ENCODE measurements at regions not wholly inside any gene's neighbourhood (a gene's known extent, or its start where the extent isn't known, plus 50 kb on each side); places are given as distances from the start of the nearest gene placed in this dataset.
"Not testable (repeated sequence)": the region's sequence is repeated elsewhere in the genome, so short reads cannot be mapped to it uniquely, and the experiment has no call there.

DNA sequence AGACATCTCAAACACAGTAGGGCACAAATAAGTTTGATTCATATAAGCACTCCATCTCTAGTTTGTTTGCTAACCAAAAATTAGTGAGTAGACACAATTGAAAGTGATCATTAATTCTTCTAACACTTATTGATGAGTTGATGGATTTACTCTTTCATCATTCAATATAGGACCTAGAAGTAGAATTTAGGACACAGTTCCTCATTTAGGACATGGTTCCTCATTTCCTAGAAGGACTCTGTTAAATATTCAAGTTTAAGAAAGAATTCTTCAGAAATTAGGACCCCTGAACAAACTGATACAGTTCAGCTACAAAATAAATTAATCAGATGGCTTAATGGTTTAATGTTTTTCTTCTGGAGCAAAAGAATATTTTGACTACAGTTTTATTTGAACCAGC lies 143.5 kb upstream of the PRR16 start:
- TF ChIP-seq, protein P1, sequence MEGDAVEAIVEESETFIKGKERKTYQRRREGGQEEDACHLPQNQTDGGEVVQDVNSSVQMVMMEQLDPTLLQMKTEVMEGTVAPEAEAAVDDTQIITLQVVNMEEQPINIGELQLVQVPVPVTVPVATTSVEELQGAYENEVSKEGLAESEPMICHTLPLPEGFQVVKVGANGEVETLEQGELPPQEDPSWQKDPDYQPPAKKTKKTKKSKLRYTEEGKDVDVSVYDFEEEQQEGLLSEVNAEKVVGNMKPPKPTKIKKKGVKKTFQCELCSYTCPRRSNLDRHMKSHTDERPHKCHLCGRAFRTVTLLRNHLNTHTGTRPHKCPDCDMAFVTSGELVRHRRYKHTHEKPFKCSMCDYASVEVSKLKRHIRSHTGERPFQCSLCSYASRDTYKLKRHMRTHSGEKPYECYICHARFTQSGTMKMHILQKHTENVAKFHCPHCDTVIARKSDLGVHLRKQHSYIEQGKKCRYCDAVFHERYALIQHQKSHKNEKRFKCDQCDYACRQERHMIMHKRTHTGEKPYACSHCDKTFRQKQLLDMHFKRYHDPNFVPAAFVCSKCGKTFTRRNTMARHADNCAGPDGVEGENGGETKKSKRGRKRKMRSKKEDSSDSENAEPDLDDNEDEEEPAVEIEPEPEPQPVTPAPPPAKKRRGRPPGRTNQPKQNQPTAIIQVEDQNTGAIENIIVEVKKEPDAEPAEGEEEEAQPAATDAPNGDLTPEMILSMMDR (IDR thresholded peaks at IDR 0.05; ENCODE audit: borderline replicate concordance, control extremely low read depth, extremely low read depth, insufficient read depth, missing control alignments), result no peak

DNA sequence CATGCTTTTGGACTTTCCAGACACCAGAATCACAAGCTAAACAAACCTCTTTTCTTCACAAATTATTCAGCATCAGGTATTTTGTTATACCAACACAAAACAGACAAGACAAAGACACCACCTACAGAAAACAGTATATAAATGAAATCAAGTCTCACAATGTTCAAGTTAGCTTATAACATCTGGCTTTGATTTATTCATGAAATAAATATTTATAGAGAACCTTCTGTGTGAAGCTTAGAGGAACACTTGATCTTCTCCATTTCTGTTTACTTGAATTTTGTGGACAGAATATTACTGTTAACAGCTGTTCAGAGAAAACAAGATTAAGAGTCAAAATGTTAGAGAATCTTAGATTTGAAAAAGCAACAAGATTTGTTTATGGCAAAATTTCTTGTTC lies 137.4 kb upstream of the PRR16 start:
- TF ChIP-seq, protein P1 (IDR thresholded peaks at IDR 0.05; ENCODE audit: borderline replicate concordance, control extremely low read depth, extremely low read depth, insufficient read depth, missing control alignments), result no peak
- in situ Hi-C loops (cut with MboI; ENCODE audit: low sequenced_read_pairs, unreplicated experiment), result no loop called here
- no peak for DNase-seq (ENCODE audit: low spot score)

More for the DNA sequence above, 143.5 kb upstream of the PRR16 start:
- DNase-seq (ENCODE audit: low spot score), result no peak
- in situ Hi-C loops (cut with MboI; ENCODE audit: low sequenced_read_pairs, unreplicated experiment), result no loop called here

DNA sequence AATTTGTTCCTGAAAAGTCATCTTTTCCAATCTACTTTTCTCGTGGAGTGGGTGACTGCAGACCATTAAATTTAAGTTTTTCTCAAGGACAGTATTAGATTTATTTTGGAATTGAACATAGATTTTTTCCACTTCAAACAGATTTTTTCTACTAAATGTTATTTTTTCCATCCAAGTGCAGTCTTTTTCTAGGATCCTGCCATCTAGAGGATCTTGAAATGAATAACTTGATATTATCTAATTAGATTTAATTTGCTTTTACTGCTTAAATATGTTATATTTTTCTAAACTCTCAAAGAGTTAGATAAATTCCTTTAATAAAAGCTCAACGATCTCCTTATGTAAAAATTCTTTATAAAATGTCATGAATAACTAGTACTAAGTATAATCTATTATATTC lies 136.9 kb upstream of the PRR16 start:
- TF ChIP-seq, protein P1 (IDR thresholded peaks at IDR 0.05; ENCODE audit: borderline replicate concordance, control extremely low read depth, extremely low read depth, insufficient read depth, missing control alignments), result no peak
- DNase-seq (ENCODE audit: low spot score), result no peak
- in situ Hi-C loops (cut with MboI; ENCODE audit: low sequenced_read_pairs, unreplicated experiment), result no loop called here

DNA sequence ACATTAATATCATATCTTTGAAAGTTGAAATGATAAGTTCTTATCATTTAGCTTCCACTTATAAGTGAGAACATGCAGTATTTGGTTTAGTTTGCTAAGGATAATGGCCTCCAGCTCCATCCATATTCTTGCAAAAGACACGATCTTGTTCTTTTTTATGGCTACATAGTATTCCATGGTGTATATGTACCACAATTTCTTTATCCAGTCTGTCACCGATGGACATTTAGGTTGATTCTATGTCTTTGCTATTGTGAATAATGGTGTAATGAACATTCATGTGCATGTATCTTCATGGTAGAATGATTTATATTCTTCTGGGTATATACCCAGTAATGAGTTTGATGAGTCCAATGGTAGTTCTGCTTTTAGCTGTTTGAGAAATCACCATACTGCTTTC lies 135.0 kb upstream of the PRR16 start:
- TF ChIP-seq, protein P1 (IDR thresholded peaks at IDR 0.05; ENCODE audit: borderline replicate concordance, control extremely low read depth, extremely low read depth, insufficient read depth, missing control alignments), result no peak
- DNase-seq (ENCODE audit: low spot score), result no peak
- in situ Hi-C loops (cut with MboI; ENCODE audit: low sequenced_read_pairs, unreplicated experiment), result no loop called here

DNA sequence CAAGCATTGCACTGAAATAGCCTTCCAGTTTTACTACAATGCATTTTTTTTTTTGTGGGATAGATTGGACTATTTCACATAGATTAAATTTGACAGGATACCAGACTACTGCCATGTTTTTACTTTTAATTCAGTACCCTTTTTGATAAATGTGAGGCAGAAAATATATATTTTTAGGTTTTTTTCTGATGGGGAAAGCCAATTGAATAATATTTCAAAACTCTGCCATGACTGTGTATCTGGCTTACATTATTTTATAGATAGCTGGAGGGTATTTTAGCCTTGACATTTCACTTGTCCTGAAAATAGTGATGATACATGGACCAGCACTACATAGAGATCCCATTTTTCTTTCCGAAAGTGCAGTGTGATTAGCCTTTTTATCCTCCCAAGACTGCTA lies 133.5 kb upstream of the PRR16 start:
- in situ Hi-C loops (cut with MboI; ENCODE audit: low sequenced_read_pairs, unreplicated experiment), result no loop called here
- no peak for DNase-seq (ENCODE audit: low spot score)
- TF ChIP-seq, protein P1 (IDR thresholded peaks at IDR 0.05; ENCODE audit: borderline replicate concordance, control extremely low read depth, extremely low read depth, insufficient read depth, missing control alignments), result no peak

DNA sequence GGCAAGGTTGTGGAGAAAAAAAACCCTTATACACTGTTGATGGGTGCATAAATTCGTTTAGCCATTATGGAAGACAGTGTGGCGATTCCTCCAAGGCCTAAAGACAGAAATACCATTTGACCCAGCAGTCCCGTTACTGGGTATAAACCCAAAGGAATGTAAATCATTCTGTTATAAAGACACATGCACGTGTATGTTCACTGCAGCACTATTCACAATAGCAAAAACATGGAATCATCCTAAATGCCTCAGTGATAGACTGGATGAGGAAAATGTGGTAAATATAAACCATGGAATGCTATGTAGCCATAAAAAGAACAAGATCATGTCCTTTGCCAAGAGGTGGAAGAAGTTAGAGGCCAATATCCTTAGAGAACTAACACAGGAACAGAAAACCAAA lies 119.9 kb upstream of the PRR16 start:
- TF ChIP-seq, protein P1 (IDR thresholded peaks at IDR 0.05; ENCODE audit: borderline replicate concordance, control extremely low read depth, extremely low read depth, insufficient read depth, missing control alignments), result no peak
- no peak for DNase-seq (ENCODE audit: low spot score)
- in situ Hi-C loops (cut with MboI; ENCODE audit: low sequenced_read_pairs, unreplicated experiment), result no loop called here

DNA sequence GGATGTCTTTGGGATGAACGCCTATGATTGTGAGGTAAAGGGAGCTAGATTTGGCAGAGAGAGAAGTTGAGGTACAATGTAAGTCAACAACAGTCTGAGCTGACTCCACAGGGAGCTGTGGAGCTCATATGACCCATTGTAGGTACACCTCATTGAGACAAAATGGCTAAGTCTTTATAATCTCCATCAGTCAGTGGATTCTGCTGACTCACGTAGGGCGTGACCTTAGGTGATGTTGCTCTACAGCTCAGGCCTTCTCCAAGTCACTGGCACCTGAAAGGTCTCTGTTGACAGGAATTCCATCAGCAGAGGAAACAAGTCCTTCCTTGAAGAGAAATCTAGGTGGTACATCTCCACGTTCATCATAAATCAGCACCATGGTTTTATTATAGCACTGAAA lies 118.2 kb upstream of the PRR16 start:
- TF ChIP-seq, protein P1 (IDR thresholded peaks at IDR 0.05; ENCODE audit: borderline replicate concordance, control extremely low read depth, extremely low read depth, insufficient read depth, missing control alignments), result no peak
- in situ Hi-C loops (cut with MboI; ENCODE audit: low sequenced_read_pairs, unreplicated experiment), result no loop called here
- no peak for DNase-seq (ENCODE audit: low spot score)

DNA sequence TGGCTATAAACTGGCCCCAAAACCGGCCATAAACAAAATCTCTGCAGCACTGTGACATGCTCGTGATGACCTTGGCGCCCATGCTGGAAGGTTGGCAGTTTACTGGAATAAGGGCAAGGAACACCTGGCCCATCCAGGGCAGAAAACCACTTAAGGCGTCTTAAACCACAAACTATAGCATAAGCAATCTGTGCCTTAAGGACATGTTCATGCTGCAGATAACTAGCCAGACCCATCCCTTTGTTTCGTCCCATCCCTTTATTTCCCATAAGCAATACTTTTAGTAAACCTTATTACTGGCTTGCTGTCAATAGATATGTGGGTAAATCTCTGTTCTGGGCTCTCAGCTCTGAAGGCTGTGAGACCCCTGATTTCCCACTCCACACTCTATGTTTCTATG lies 113.0 kb upstream of the PRR16 start:
- DNase-seq (ENCODE audit: low spot score); in situ Hi-C loops (cut with MboI; ENCODE audit: low sequenced_read_pairs, unreplicated experiment): not testable (repeated sequence)

All from GM13976 (cell line).